COLO668 (cell line): ENCODE measurements at regions not wholly inside any gene's neighbourhood (a gene's known extent, or its start where the extent isn't known, plus 50 kb on each side); places are given as distances from the start of the nearest gene placed in this dataset.
"Not testable (repeated sequence)": the region's sequence is repeated elsewhere in the genome, so short reads cannot be mapped to it uniquely, and the experiment has no call there.

ENCODE experiments used
- DNase-seq: peaks from one replicate; lab custom pipeline; 2025; ENCODE audit not compliant: unreplicated experiment; lab: John Stamatoyannopoulos, UW

GRCh38 chr6:144429753-144430152 is 144.6 kb downstream of the UTRN start:
- no peak for DNase-seq

- not testable (repeated sequence) for DNase-seq
Observed at GRCh38 chr6:144433446-144433845, 148.3 kb downstream of the UTRN start.

GRCh38 chr6:144434308-144434990 is 149.3 kb downstream of the UTRN start:
- DNase-seq, result no peak

GRCh38 chr6:144435602-144436426 is 150.7 kb downstream of the UTRN start:
- no peak for DNase-seq

GRCh38 chr6:144437105-144437504 is 152.0 kb downstream of the UTRN start:
- no peak for DNase-seq

- no peak for DNase-seq
Observed at GRCh38 chr6:144438103-144438502, 153.0 kb downstream of the UTRN start.

- no peak for DNase-seq
Observed at GRCh38 chr6:144439016-144439415, 153.9 kb downstream of the UTRN start.

- not testable (repeated sequence) for DNase-seq
Observed at GRCh38 chr6:144441801-144442200, 156.7 kb downstream of the UTRN start.

- no peak for DNase-seq
Observed at GRCh38 chr6:144443157-144443556, 158.0 kb downstream of the UTRN start.

GRCh38 chr6:144447472-144447871 is 162.3 kb downstream of the UTRN start:
- no peak for DNase-seq

GRCh38 chr6:144449218-144449617 is 164.1 kb downstream of the UTRN start:
- DNase-seq, result no peak

- no peak for DNase-seq
Observed at GRCh38 chr6:144449911-144450597, 164.9 kb downstream of the UTRN start.

- DNase-seq, result no peak
Observed at GRCh38 chr6:144460327-144461095, 175.4 kb downstream of the UTRN start.

GRCh38 chr6:144462058-144462457 is 176.9 kb downstream of the UTRN start:
- DNase-seq, result no peak

GRCh38 chr6:144466716-144467115 is 181.6 kb downstream of the UTRN start:
- DNase-seq, result no peak

- DNase-seq, result no peak
Observed at GRCh38 chr6:144467172-144467762, 182.1 kb downstream of the UTRN start.

GRCh38 chr6:144467921-144468320 is 182.8 kb downstream of the UTRN start:
- DNase-seq, result no peak

- no peak for DNase-seq
Observed at GRCh38 chr6:144468709-144469108, 183.6 kb downstream of the UTRN start.

- DNase-seq, result no peak
Observed at GRCh38 chr6:144469144-144469575, 184.0 kb downstream of the UTRN start.

GRCh38 chr6:144470201-144470600 is 185.1 kb downstream of the UTRN start:
- not testable (repeated sequence) for DNase-seq

- DNase-seq, result no peak
Observed at GRCh38 chr6:144471986-144472385, 186.9 kb downstream of the UTRN start.
